ENCODE measurements at regions not wholly inside any gene's neighbourhood (a gene's known extent, or its start where the extent isn't known, plus 50 kb on each side); places are given as distances from the start of the nearest gene placed in this dataset.

DNA sequence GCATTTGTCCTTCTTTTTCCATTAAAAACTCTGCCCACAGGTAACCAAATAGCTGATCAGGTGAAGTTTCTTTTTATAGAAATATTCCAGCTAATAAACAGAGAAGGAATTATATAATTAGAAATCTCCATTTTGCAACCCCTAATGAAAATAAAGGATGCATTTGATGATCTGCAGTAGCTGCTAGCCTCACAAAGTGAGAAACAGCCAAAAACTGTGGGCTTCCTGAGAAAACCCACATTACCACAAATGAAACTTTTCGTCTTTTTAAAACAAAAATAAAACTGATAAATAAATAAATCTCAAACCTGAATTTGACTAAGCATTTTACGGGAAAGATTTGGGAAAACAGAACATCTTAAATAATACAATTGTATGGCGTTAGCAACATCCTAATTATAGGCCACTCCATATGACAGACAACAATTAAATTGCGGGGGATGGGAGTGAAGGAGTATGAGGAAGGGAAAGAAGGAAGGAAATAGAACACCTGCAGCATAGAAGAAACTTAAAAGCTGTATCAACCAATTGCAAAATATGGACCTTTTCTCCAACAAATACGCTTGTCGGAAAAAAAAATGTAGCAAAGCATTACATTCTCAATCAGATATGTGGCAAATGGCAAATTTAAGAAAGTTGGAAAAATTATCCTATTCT, 283.0 kb upstream of the ITGA1 start:
- DNase-seq = peak; percentile 27

- no peak for DNase-seq
Measured at GRCh38 chr5:52517667-52518066, 270.0 kb upstream of the ITGA1 start.

DNA sequence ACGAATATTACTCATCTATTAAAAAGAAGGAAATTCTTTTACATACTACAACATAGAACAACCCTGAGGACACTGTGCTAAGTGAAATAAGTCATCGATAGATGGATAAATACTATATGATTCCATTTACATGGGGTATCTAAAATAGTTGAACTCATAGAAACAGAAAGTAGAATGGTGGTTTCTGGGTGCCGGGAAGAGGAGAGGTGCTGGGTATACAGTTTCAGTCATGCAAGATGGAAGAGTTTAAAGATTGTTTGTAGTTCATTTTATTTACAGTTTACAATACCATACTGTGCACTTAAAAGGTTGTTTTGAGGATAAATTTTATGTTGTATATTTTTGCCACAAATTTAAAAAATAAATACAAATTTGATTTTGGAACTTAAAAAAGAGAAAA, 267.5 kb upstream of the ITGA1 start:
- DNase-seq = no peak

DNA sequence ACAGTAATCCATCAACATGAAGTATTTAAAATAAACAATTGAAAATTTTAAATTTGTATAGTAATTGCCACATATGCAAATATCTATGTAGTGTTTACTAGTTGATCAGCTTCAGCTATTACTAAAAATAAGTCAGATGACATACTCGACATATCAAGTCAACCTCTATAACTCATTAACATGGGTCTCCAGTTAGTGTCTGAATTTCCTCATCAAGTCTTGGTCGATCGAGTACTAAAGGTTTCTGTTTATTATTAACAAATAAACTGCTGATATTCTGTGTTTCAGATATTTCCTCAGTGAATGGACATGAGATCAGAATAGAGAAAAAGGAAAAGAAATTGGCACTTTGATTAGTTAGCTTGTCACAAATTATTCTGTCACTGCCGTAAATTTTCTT, 266.5 kb upstream of the ITGA1 start:
- no peak for DNase-seq

DNA sequence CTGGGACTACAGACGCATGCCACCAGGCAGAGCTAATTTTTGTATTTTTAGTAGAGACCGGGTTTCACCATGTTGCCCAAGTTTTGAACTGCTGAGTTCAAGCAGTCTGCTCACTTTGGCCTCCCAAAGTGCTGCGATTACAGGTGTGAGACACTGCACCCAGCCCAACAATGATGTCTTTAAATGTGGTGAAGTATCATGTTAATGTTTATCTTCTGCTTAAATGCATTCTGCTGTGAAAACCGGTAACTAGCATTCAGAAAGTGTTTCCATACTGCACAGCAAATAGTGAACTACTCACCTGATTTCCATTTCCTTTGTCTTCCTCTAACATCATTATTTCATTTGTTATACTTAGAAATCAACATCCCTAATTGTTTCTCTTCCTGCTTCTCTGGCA, 264.0 kb upstream of the ITGA1 start:
- DNase-seq = peak; percentile 65

GRCh38 chr5:52531105-52531504, 256.6 kb upstream of the ITGA1 start:
- DNase-seq = no peak

- DNase-seq = no peak
Measured at GRCh38 chr5:52543594-52543993, 244.1 kb upstream of the ITGA1 start.

GRCh38 chr5:52544738-52545137, 243.0 kb upstream of the ITGA1 start:
- no peak for DNase-seq

GRCh38 chr5:52554293-52554692, 233.4 kb upstream of the ITGA1 start:
- no peak for DNase-seq

DNA sequence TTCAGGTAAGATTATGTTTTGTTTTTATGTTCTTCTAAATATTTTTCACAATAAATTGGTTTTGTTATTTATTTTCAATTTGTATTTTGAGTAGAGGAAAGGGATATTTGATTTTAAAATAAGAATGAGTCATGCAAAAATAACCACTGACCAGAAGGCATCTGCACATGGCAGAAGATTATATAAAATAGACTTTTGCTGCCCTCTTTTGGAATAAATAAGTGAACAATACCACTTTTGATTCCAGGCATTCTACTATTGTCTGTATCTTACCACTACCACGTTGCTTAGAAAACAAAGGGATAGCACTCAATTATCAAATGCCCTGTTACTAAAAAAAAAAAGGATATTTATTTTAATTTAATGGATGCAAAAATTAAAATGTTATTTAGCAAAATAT, 227.3 kb upstream of the ITGA1 start:
- peak; percentile 95 for DNase-seq

DNA sequence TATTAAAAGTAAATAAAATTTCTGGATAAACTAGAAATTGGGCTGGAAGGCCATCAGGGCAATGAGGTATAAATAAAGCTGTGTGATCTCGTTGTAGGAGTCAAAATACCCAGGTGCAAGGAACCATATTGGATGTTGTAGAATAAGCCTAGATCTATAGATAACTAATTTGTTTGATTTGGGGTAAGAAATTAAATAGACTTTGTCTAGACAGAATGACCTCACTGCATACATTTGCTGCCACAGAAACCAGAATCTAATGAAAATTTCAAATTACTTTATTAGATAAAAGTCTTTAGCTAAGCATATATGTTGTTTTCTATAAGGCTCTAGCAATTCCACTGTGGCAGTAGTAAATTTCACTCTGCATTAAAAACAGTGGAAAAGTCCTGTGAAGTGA, 225.2 kb upstream of the ITGA1 start:
- no peak for DNase-seq

- no peak for DNase-seq
Measured at GRCh38 chr5:52564587-52564986, 223.1 kb upstream of the ITGA1 start.

GRCh38 chr5:52577546-52577945, 210.2 kb upstream of the ITGA1 start:
- no peak for DNase-seq

DNA sequence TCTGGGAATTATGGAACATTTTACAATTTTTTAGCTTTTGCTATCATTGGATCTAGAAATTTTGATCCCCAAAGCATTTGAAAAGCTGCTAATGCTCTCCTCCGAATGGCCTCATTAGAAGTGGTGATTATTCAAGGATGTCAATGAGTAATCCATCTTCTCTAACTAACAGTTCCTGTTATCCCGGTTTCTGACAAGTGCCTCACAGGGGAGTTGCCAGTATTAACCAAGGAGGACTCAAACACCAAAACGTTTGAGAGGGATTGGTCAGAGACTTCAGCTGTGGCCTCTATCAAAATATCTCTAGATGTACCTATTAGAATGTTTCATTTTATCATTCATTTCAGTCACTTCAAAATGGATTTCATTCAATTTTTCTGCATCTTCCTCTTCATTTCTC, 208.3 kb upstream of the ITGA1 start:
- DNase-seq = peak; percentile 94

DNA sequence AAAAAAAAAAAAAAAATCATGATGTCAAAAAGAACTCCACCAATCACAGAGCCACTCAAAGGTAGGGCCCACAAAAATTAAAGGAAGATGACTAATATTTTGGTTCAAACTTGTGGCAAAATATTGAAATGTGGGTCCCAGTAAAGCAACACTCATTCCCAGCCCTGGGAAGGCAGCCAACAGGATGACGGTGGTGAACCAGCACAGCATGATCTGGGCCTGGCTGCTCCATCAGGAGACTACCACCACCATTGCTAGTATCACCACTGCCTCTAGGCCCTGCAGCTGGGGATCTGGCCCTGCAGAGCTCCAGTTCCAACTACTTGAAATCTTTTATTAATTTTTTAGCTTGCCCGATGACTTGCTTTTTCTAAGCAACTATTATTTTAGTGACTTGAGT, 206.8 kb upstream of the ITGA1 start:
- no peak for DNase-seq

DNA sequence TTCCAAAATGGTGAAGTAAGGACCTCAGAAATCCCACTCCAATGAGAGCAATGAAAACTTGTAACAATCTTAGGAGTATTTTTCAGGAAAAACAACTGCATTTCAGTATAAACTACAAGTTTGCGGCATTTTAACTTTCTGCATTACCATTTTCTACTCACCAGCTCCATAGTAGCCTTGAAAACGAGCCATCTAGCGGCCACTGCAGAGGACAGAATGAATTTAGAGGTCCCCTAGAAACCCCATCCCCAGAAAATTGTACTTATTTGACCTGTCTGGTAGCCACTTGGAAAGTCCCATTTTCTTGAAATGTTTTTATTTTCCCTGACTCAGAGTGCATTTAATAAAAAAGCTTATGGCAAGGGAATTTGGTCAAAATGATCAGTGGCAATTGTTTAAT, 205.4 kb upstream of the ITGA1 start:
- no peak for DNase-seq

GRCh38 chr5:52587131-52587530, 200.6 kb upstream of the ITGA1 start:
- no peak for DNase-seq

GRCh38 chr5:52597625-52598024, 190.1 kb upstream of the ITGA1 start:
- DNase-seq = no peak

DNA sequence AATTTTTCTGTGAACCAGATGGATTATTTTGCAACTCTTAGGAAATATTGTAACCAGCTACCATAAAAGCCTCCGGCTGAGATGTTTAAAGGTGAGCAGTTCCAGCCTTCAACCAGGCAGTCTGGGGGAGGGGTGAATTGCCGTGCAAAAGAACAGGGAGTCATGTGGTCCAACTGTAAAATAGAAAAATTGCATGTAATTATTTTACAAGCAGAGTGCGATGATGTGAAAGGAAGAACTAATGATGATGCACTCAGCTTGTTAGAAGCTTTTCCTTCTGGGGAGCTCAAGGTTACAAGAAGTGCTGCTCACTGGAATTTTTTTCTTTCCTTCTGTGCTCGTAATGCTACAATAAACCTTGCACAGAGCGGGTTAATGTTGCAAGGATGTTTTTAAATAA, 188.7 kb upstream of the ITGA1 start:
- DNase-seq = no peak

- DNase-seq = no peak
Measured at GRCh38 chr5:52603778-52604554, 183.8 kb upstream of the ITGA1 start.

- no peak for DNase-seq
Measured at GRCh38 chr5:52605317-52606313, 182.1 kb upstream of the ITGA1 start.

- DNase-seq = no peak
Measured at GRCh38 chr5:52607227-52607824, 180.4 kb upstream of the ITGA1 start.

DNA sequence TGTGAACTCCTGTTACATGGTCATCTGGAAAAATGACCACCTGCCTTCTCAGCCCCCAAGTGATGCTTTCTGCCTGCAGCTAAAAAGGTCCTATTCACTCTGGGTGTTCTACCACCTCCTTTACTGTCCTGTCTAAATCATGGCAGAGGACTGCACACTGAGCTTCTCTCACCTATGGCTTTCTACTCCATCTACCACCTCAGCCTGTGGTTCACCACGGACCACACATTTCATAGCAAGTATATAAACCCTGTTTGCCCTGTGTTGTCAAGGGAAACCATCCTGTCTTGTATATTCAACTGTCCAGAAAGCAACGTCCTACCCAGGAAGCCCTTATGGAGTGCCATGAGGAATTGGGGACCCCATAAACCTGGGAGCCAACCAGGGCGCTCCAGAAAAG, 167.4 kb upstream of the ITGA1 start:
- no peak for DNase-seq
